Naive thymus-derived CD4-positive, alpha-beta T cell (primary cell): ENCODE measurements at regions not wholly inside any gene's neighbourhood (a gene's known extent, or its start where the extent isn't known, plus 50 kb on each side); places are given as distances from the start of the nearest gene placed in this dataset.

Source experiments
- ATAC-seq: fragments of 150-1000 bp; cut with Tn5 transposase; 2 replicates; pipeline ENCODE4 v1.10.0; 2021; ENCODE audit warnings: mild to moderate bottlenecking, moderate library complexity
- CTCF ChIA-PET: fragments of 350-600 bp; sonication (Branson Sonifier 250); formaldehyde crosslinking; loops from one replicate; lab custom pipeline; 2021; ENCODE audit warnings: antibody characterized with exemption; lab: Charles Lee
- POLR2A ChIA-PET: fragments of 350-600 bp; sonication (Branson Sonifier 250); formaldehyde crosslinking; loops from one replicate; lab custom pipeline; 2021; ENCODE audit warnings: antibody characterized with exemption, inconsistent platforms; lab: Charles Lee
- DNase-seq, 9 donors: peaks; one replicate each; pipeline versions ENCODE4 v3.0.0 to v3.0.0-alpha.2; 2020 to 2022; ENCODE audit warnings: mixed read lengths in 1 of 9
- H3K27ac ChIP-seq: one replicate; pipeline ENCODE4 v1.7.0; 2013; ENCODE audit warnings: mild to moderate bottlenecking, low read depth, low read length, moderate library complexity
- H3K27me3 ChIP-seq, 2 donors: one replicate each; pipeline ENCODE4 v1.7.0; 2013; ENCODE audit warnings: low read length in 2 of 2, mild to moderate bottlenecking in 2 of 2, moderate library complexity in 2 of 2; ENCODE audit not compliant: control insufficient read depth in 2 of 2, insufficient read depth in 2 of 2
- H3K36me3 ChIP-seq, 3 experiments: 1 replicate in 2 of 3; 2 replicates in 1 of 3; pipeline ENCODE4 v1.7.0; 2013; ENCODE audit warnings: low read length in 3 of 3, mild to moderate bottlenecking in 3 of 3, moderate library complexity in 1 of 3; ENCODE audit not compliant: insufficient read depth in 3 of 3, control insufficient read depth in 2 of 3
- H3K4me1 ChIP-seq, 2 donors: one replicate each; pipeline ENCODE4 v1.7.0; 2013; ENCODE audit warnings: low read length in 2 of 2, mild to moderate bottlenecking in 2 of 2, moderate library complexity in 1 of 2; ENCODE audit not compliant: control insufficient read depth in 2 of 2, insufficient read depth in 2 of 2
- H3K4me3 ChIP-seq: 2 replicates; pipeline ENCODE4 v1.7.0; 2013; ENCODE audit warnings: mild to moderate bottlenecking, low read length
- H3K9me3 ChIP-seq, 3 experiments: 1 replicate in 2 of 3; 2 replicates in 1 of 3; pipeline ENCODE4 v1.7.0; 2013; ENCODE audit warnings: low read length in 3 of 3; ENCODE audit not compliant: control insufficient read depth in 2 of 3
- H3K27ac Mint-ChIP-seq, 9 donors: one replicate each; pipeline ENCODE4 v1.8.0; 2020 to 2022; ENCODE audit warnings: mixed read lengths in 9 of 9, mild to moderate bottlenecking in 8 of 9, moderate library complexity in 5 of 9, inconsistent platforms in 2 of 9
- H3K27me3 Mint-ChIP-seq, 5 donors: one replicate each; pipeline ENCODE4 v1.8.0; 2021 to 2022; ENCODE audit warnings: mixed read lengths in 5 of 5, mild to moderate bottlenecking in 1 of 5
- H3K36me3 Mint-ChIP-seq, 5 donors: one replicate each; pipeline ENCODE4 v1.8.0; 2020 to 2022; ENCODE audit warnings: mixed read lengths in 5 of 5, mild to moderate bottlenecking in 3 of 5, inconsistent platforms in 1 of 5
- H3K4me1 Mint-ChIP-seq, 7 donors: one replicate each; pipeline ENCODE4 v1.8.0; 2020 to 2022; ENCODE audit warnings: mixed read lengths in 7 of 7, mild to moderate bottlenecking in 3 of 7, inconsistent platforms in 1 of 7
- H3K4me3 Mint-ChIP-seq, 10 donors: one replicate each; pipeline ENCODE4 v1.8.0; 2020 to 2022; ENCODE audit warnings: mild to moderate bottlenecking in 10 of 10, mixed read lengths in 10 of 10, moderate library complexity in 6 of 10, inconsistent platforms in 2 of 10
- H3K9me3 Mint-ChIP-seq, 11 donors: one replicate each; pipeline ENCODE4 v1.8.0; 2020 to 2022; ENCODE audit warnings: mixed read lengths in 11 of 11, mild to moderate bottlenecking in 4 of 11, inconsistent platforms in 1 of 11, moderate library complexity in 1 of 11
- intact Hi-C, 2 donors: fragments of 100-400 bp; cut with micrococcal nuclease; formaldehyde crosslinking; loops; one replicate each; pipeline ENCODE4 v1.15.1; 2023

DNA sequence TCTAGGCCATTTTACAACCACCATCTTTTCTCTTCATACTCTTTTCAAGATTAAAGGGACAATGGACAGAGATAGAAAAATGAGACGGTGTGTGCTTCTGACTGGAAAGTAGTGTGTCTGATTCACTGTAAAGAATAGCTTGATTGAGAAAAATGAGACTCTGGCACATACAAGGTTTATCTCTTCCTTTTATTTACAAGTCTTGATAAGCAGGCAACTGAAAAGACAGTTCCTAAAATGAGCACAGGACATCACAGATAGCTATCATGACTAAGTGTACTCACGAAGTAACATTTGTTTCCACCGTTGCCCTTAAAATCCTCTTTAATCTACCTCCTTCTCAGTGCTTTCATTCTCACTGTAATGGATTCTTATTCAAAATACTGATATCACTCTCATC lies 383.0 kb downstream of the TBC1D32 start:
- Histone ChIP-seq H3K27ac (no peak overlapping the region), H3K36me3 (no peaks in the 10 kb centered on the region), H3K9me3 (no peaks in the 10 kb centered on the region), H3K4me1 (no peaks in the 10 kb centered on the region), H3K4me3 (no peak overlapping the region), H3K27me3 (no peaks in the 10 kb centered on the region)
- ATAC-seq (no peak), DNase-seq (no peak)
- CTCF ChIA-PET = no interaction called here
- H3K4me1 Mint-ChIP-seq = no peaks in the 10 kb centered on the region
- POLR2A ChIA-PET = no interaction called here
- H3K36me3 Mint-ChIP-seq = no peaks in the 10 kb centered on the region
- intact Hi-C loops = no loop called here
- no peaks in the 10 kb centered on the region for H3K27me3 Mint-ChIP-seq
- no peak overlapping the region for H3K27ac Mint-ChIP-seq
- H3K9me3 Mint-ChIP-seq = peaks cover 0 to 8% (median 0%) of the 10 kb centered on the region in 11 donors
- H3K4me3 Mint-ChIP-seq = no peak overlapping the region

DNA sequence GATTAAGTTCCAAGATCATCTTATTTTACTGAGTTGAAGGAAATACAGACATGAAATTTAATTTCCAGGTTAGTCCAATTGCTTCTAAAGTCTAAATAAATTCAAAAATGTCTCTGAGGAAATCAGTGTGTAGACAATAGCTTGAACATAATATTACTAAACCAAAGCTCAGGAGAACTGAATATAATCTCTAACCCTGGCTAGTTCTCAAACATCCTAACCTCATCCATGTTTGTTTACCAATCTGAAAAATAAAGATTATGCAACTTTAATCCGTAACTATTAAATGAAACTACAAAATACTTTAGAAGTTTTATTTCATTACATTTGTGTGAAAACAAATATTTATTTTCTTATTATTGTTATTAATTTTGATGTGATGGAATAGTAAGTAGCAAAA lies 387.2 kb downstream of the TBC1D32 start:
- H3K27me3 Mint-ChIP-seq = peaks cover 0 to 6% (median 0%) of the 10 kb centered on the region in 5 donors
- no peak overlapping the region for H3K27ac ChIP-seq
- ATAC-seq = no peak
- H3K4me1 Mint-ChIP-seq = no peaks in the 10 kb centered on the region
- no peaks in the 10 kb centered on the region for H3K27me3 ChIP-seq
- intact Hi-C loops = no loop called here
- ChIA-PET POLR2A (no interaction called here), CTCF (no interaction called here)
- H3K9me3 ChIP-seq = no peaks in the 10 kb centered on the region
- H3K4me3 ChIP-seq = no peak overlapping the region
- no peak overlapping the region for H3K27ac Mint-ChIP-seq
- no peak overlapping the region for H3K4me3 Mint-ChIP-seq
- H3K36me3 Mint-ChIP-seq = no peaks in the 10 kb centered on the region
- no peaks in the 10 kb centered on the region for H3K9me3 Mint-ChIP-seq
- H3K4me1 ChIP-seq = no peaks in the 10 kb centered on the region
- no peaks in the 10 kb centered on the region for H3K36me3 ChIP-seq
- no peak for DNase-seq

- Histone ChIP-seq H3K4me1 (no peaks in the 10 kb centered on the region), H3K27ac (no peak overlapping the region), H3K4me3 (no peak overlapping the region), H3K36me3 (no peaks in the 10 kb centered on the region), H3K9me3 (no peaks in the 10 kb centered on the region), H3K27me3 (no peaks in the 10 kb centered on the region)
- no peaks in the 10 kb centered on the region for H3K9me3 Mint-ChIP-seq
- POLR2A ChIA-PET = no interaction called here
- CTCF ChIA-PET = no interaction called here
- no peak overlapping the region for H3K4me3 Mint-ChIP-seq
- H3K4me1 Mint-ChIP-seq = no peaks in the 10 kb centered on the region
- DNase-seq = no peak
- no peaks in the 10 kb centered on the region for H3K36me3 Mint-ChIP-seq
- intact Hi-C loops = no loop called here
- ATAC-seq = no peak
- no peak overlapping the region for H3K27ac Mint-ChIP-seq
- peaks cover 0 to 6% (median 0%) of the 10 kb centered on the region in 5 donors for H3K27me3 Mint-ChIP-seq
Measured at GRCh38 chr6:120945905-120946594, 388.2 kb downstream of the TBC1D32 start.

DNA sequence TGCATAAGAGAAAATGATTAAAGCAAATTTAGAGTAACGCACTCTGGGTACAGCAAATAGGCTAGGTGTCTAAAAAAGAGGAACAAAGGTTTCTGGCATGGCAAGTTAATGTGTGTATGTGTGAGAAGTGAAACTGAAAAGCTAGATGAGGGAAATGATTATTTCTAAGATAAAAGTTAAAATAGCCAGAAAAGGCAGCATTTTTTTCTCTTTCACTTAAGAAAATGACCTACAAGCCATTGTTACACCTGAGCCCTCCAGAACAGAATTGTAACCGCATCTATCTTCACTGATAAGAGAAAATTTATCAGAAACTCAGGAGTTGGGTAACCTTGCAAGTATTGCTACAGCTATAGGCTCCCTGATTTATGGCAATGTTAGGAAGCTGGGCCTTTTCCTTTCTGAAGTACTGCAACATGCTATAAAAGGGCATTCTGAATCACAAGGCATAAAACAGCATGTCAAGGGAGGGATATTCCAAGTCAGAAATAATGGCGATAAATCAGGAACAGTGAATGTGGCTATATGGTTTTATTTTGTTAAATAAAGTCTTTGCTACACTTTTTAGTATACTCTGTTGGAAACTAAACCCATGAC lies 395.3 kb downstream of the TBC1D32 start:
- ATAC-seq = peak; percentile 45
- Histone ChIP-seq H3K9me3 (no peaks in the 10 kb centered on the region), H3K27ac (no peak overlapping the region), H3K27me3 (no peaks in the 10 kb centered on the region), H3K4me1 (no peaks in the 10 kb centered on the region), H3K4me3 (no peak overlapping the region), H3K36me3 (no peaks in the 10 kb centered on the region)
- POLR2A ChIA-PET = no interaction called here
- no peaks in the 10 kb centered on the region for H3K9me3 Mint-ChIP-seq
- CTCF ChIA-PET = no interaction called here
- peaks cover 0 to 5% (median 0%) of the 10 kb centered on the region in 5 donors for H3K27me3 Mint-ChIP-seq
- H3K4me1 Mint-ChIP-seq = no peaks in the 10 kb centered on the region
- H3K36me3 Mint-ChIP-seq = no peaks in the 10 kb centered on the region
- no peak for DNase-seq
- H3K4me3 Mint-ChIP-seq = no peak overlapping the region
- H3K27ac Mint-ChIP-seq = no peak overlapping the region
- intact Hi-C loops = no loop called here

DNA sequence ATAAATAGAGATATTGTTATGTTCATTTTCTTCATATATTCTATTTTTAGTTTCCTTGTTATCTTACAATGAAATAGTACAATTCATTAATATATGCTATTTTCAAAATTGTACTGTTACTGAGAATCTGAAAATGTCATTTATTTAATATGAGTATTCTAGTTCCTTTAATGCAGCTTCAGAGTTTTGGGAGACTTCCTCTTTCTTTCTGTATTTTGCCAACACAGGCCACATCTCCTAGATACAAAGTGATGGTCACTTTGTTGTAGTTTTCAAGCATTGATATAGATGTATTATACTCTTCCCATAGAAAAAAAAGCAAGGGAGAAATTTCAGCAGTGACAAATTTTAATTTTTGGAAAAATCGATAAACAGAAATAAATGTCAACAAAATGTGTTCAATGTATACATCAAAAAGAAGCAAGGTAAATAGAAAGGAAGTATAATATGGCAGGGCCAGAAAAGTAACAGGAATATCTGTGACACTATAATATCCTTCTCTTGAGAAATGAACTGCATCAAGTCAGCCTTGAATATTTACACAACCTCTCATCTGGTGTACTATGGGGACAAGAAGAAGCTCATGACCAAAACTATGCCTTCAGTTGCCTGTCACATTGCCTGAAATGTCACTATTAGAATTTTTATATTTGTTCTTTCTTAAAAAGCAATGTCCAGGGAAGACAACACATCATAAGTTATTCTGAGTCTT lies 396.0 kb downstream of the TBC1D32 start:
- Mint-ChIP-seq H3K27me3 (peaks cover 0 to 5% (median 0%) of the 10 kb centered on the region in 5 donors), H3K4me3 (no peak overlapping the region), H3K27ac (no peak overlapping the region), H3K4me1 (no peaks in the 10 kb centered on the region), H3K36me3 (no peaks in the 10 kb centered on the region), H3K9me3 (no peaks in the 10 kb centered on the region)
- intact Hi-C loops = no loop called here
- H3K27me3 ChIP-seq = no peaks in the 10 kb centered on the region
- no peak overlapping the region for H3K27ac ChIP-seq
- ATAC-seq (no peak), DNase-seq (no peak)
- POLR2A ChIA-PET = no interaction called here
- no peak overlapping the region for H3K4me3 ChIP-seq
- H3K9me3 ChIP-seq = no peaks in the 10 kb centered on the region
- no peaks in the 10 kb centered on the region for H3K4me1 ChIP-seq
- no peaks in the 10 kb centered on the region for H3K36me3 ChIP-seq
- CTCF ChIA-PET = no interaction called here

DNA sequence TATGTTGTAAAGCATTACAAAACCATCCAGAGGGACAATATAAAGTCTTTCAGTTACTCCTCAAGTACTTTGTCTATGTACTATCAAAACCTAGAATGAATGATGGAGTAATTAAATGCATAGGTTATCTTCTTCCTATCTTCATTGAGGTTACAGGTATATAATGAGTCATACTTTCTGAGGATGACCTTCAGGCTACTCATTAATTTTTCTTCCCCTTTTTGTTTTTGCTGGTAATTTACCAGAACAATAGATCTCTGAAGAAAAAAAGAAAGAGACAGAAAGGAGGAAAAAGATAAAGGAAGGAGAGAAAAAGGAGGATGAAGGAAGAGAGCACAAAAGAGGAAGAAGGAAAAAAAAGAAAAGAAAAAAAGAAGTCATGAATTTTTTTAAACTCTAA lies 398.4 kb downstream of the TBC1D32 start:
- POLR2A ChIA-PET = no interaction called here
- ATAC-seq (no peak), DNase-seq (no peak)
- H3K27ac Mint-ChIP-seq = no peak overlapping the region
- H3K36me3 Mint-ChIP-seq = no peaks in the 10 kb centered on the region
- intact Hi-C loops = no loop called here
- H3K27ac ChIP-seq = no peak overlapping the region
- no peak overlapping the region for H3K4me3 ChIP-seq
- H3K27me3 ChIP-seq = no peaks in the 10 kb centered on the region
- H3K4me1 Mint-ChIP-seq = no peaks in the 10 kb centered on the region
- no peak overlapping the region for H3K4me3 Mint-ChIP-seq
- H3K36me3 ChIP-seq = no peaks in the 10 kb centered on the region
- H3K27me3 Mint-ChIP-seq = no peaks in the 10 kb centered on the region
- H3K4me1 ChIP-seq = no peaks in the 10 kb centered on the region
- H3K9me3 ChIP-seq = no peaks in the 10 kb centered on the region
- H3K9me3 Mint-ChIP-seq = no peaks in the 10 kb centered on the region
- CTCF ChIA-PET = interaction anchor here (0.6 kb wide), 1 partner anchor 656 kb away, joined by 3 read pairs; no protein-coding TSS in a partner anchor
